ENCODE measurements at regions not wholly inside any gene's neighbourhood (a gene's known extent, or its start where the extent isn't known, plus 50 kb on each side); places are given as distances from the start of the nearest gene placed in this dataset.

GRCh38 chr3:94909726-94910125 is 846.9 kb downstream of the NSUN3 start:
- intact Hi-C loops (cut with micrococcal nuclease; ENCODE audit: unreplicated experiment): no loop called here
- ChIA-PET POLR2A (ENCODE audit: low non-redundant PET) (no interaction called here), CTCF (no interaction called here)
- no peak overlapping the region for H3K27ac ChIP-seq (ENCODE audit: low read depth, low read length, poor library complexity, severe bottlenecking)
- H3K4me3 ChIP-seq (ENCODE audit: low read depth, low read length, poor library complexity, severe bottlenecking): no peak overlapping the region
- H3K9me3 ChIP-seq (ENCODE audit: low read depth, low read length, poor library complexity, severe bottlenecking): peaks cover 25% of the 10 kb centered on the region
- H3K4me1 ChIP-seq (ENCODE audit: insufficient read depth, low read length, poor library complexity, severe bottlenecking): no peaks in the 10 kb centered on the region
- no TSS peak for BruUV-seq (replicated peaks)
- H3K27me3 ChIP-seq (replicated peaks; ENCODE audit: insufficient read depth, low read depth, low read length, poor library complexity): no peaks in the 10 kb centered on the region
- no peak for DNase-seq (ENCODE audit: low spot score)
- TF ChIP-seq EZH2 (IDR thresholded peaks at IDR 0.05; ENCODE audit: borderline replicate concordance, low read depth, low read length, poor library complexity, severe bottlenecking) (no peak), CTCF (conservative IDR thresholded peaks at IDR 0.05; ENCODE audit: low read depth, low read length) (no peak)
- H3K36me3 ChIP-seq (ENCODE audit: insufficient read depth, low read length, poor library complexity, severe bottlenecking): no peaks in the 10 kb centered on the region

GRCh38 chr3:94912656-94913055 is 849.8 kb downstream of the NSUN3 start:
- Histone ChIP-seq H3K27me3 (replicated peaks; ENCODE audit: insufficient read depth, low read depth, low read length, poor library complexity) (no peaks in the 10 kb centered on the region), H3K4me1 (ENCODE audit: insufficient read depth, low read length, poor library complexity, severe bottlenecking) (no peaks in the 10 kb centered on the region), H3K36me3 (ENCODE audit: insufficient read depth, low read length, poor library complexity, severe bottlenecking) (no peaks in the 10 kb centered on the region), H3K27ac (ENCODE audit: low read depth, low read length, poor library complexity, severe bottlenecking) (no peak overlapping the region), H3K4me3 (ENCODE audit: low read depth, low read length, poor library complexity, severe bottlenecking) (no peak overlapping the region), H3K9me3 (ENCODE audit: low read depth, low read length, poor library complexity, severe bottlenecking) (peaks cover 31% of the 10 kb centered on the region)
- BruUV-seq (replicated peaks): no TSS peak
- DNase-seq (ENCODE audit: low spot score): no peak
- ChIA-PET CTCF (no interaction called here), POLR2A (ENCODE audit: low non-redundant PET) (no interaction called here)
- intact Hi-C loops (cut with micrococcal nuclease; ENCODE audit: unreplicated experiment): no loop called here
- TF ChIP-seq EZH2 (IDR thresholded peaks at IDR 0.05; ENCODE audit: borderline replicate concordance, low read depth, low read length, poor library complexity, severe bottlenecking) (no peak), CTCF (conservative IDR thresholded peaks at IDR 0.05; ENCODE audit: low read depth, low read length) (no peak)

GRCh38 chr3:94927175-94927574 is 864.3 kb downstream of the NSUN3 start:
- Histone ChIP-seq H3K36me3 (ENCODE audit: insufficient read depth, low read length, poor library complexity, severe bottlenecking) (no peaks in the 10 kb centered on the region), H3K4me3 (ENCODE audit: low read depth, low read length, poor library complexity, severe bottlenecking) (no peak overlapping the region), H3K9me3 (ENCODE audit: low read depth, low read length, poor library complexity, severe bottlenecking) (peaks cover 3% of the 10 kb centered on the region), H3K27ac (ENCODE audit: low read depth, low read length, poor library complexity, severe bottlenecking) (no peak overlapping the region), H3K4me1 (ENCODE audit: insufficient read depth, low read length, poor library complexity, severe bottlenecking) (no peaks in the 10 kb centered on the region), H3K27me3 (replicated peaks; ENCODE audit: insufficient read depth, low read depth, low read length, poor library complexity) (no peaks in the 10 kb centered on the region)
- CTCF ChIA-PET: no interaction called here
- DNase-seq (ENCODE audit: low spot score): no peak
- intact Hi-C loops (cut with micrococcal nuclease; ENCODE audit: unreplicated experiment): no loop called here
- POLR2A ChIA-PET (ENCODE audit: low non-redundant PET): no interaction called here
- TF ChIP-seq EZH2 (IDR thresholded peaks at IDR 0.05; ENCODE audit: borderline replicate concordance, low read depth, low read length, poor library complexity, severe bottlenecking) (no peak), CTCF (conservative IDR thresholded peaks at IDR 0.05; ENCODE audit: low read depth, low read length) (no peak)
- no TSS peak for BruUV-seq (replicated peaks)

Data from A673 (cell line).